NCI-H748 (cell line): ENCODE measurements at regions not wholly inside any gene's neighbourhood (a gene's known extent, or its start where the extent isn't known, plus 50 kb on each side); places are given as distances from the start of the nearest gene placed in this dataset.
A peak's percentile ranks its signal among the peaks of the same experiment; 100 is the strongest.

Experiments used
- DNase-seq: peaks from one replicate; lab custom pipeline; 2025; ENCODE audit not compliant: unreplicated experiment; lab: John Stamatoyannopoulos, UW

- no peak for DNase-seq
Observed at GRCh38 chr4:81891005-81891996, 419.6 kb upstream of the RASGEF1B start.

DNA sequence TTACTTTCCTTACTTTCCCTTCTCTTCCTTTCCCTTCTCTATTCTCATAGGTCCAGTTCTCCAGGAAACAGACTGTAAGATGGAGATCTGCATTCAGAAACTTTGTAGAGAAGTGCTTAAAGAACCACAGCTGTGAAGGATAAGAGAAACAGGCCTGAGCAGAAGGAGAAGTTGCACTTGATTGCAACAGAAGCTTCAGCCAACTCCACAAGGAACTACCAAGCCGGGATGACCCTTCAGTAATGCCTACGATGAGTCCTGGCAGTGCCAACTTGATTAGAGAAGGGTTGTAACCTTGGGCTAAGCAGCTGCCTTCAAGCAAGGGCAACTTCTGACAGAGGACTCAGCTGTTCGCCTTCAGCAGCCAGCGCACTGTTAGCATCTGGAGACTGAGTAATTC is 413.3 kb upstream of the RASGEF1B start:
- DNase-seq, result no peak

DNA sequence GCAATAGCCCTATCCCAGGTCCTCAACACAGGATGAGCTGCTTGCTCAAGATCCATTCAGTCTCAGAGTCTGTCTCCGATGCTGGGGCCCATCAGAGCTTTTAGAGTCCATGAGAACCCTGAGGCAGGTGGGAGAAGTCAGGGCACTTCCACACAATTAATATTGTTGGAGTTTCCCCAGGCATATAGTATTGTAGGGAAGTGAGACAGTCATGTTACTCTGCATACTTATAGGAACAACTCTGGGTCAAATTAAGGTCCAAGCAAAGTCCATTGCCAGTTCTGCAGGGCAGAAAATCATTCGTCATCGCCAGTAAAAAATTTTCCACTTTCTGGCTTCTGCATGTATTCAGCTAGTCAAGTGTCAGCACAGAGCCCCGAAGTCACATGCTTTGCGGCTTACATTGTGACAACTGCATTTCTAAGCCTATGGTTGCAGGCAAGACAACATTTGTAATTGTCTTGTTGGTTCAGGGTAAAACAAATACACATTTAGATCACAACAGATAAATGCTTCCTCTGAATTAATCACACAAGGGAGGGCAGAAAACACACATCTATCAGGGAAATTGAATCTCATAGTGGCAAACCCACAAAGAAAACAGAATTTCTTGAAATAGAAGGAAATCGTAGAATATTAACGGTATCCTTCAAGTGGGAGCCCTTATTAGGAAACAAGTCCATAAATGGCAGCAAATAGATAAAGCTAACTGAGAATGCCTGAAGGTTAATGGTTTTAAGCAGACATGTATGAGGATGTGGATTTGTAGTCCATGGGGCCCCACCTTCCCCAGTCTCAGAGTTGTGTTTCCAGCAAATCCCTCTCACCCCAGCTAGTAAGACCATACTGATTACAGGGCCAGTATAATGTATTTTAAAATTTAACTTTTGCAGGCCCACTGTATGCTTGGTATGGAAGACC is 412.1 kb upstream of the RASGEF1B start:
- DNase-seq, result no peak

DNA sequence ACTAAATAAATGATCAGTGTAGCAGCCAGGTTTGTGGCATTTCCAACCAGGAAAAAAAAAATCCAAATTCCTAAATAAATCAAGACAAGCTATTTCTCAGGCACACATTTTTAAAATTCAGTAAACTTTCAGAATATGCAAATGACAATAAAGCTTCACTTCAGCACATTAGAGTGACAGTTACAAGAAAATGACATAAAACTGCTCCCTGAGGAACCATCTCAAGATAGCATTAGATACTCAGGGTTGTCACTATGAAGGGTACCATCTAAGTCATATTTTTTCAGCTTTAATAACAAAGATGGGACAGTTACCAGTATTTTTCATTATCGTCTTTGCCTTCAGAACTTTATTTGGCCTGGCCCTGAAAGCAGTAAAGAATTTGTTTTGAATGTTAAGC is 411.3 kb upstream of the RASGEF1B start:
- DNase-seq, result no peak

GRCh38 chr4:81881855-81882621 is 410.3 kb upstream of the RASGEF1B start:
- no peak for DNase-seq

DNA sequence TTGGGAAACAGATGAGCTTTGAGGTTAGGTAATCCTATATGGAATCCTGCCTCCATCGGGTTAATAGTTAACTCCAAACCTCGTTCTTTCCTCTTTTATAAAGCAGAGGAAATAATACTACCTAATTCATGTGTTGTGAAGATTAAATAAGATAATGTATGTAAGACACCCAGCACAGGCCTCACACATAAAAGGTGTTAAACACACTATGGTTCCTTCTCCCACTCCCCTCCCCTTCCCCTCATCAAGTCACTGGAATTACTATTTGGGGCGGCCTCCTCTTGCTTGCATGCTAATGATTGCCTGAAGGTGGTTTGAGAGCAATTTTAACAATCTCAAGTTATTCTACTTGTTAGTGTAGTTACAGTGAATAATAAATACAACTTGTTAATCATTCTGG is 404.4 kb upstream of the RASGEF1B start:
- no peak for DNase-seq

GRCh38 chr4:81874661-81875515 is 403.2 kb upstream of the RASGEF1B start:
- DNase-seq, result no peak

- no peak for DNase-seq
Observed at GRCh38 chr4:81870275-81870674, 398.6 kb upstream of the RASGEF1B start.

DNA sequence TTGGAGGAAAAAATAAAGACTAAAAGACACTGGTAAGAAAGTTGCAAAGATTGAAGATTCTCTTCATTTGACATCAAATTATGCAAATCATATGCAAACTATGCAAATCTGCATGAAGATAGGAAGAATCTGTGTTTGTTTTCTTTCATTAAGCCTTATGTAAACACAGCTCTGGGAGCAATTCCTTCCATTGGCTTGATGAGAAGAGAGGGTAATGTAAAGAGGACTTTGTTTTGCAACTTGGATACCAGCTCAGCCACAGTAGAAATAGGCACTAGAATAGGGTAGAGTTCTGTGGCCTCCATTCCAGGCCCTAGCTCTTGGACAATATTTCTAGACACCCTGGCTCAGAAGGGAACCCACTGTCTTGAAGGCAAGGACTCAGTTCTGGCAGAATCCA is 388.4 kb upstream of the RASGEF1B start:
- no peak for DNase-seq

GRCh38 chr4:81854406-81854805 is 382.7 kb upstream of the RASGEF1B start:
- no peak for DNase-seq

DNA sequence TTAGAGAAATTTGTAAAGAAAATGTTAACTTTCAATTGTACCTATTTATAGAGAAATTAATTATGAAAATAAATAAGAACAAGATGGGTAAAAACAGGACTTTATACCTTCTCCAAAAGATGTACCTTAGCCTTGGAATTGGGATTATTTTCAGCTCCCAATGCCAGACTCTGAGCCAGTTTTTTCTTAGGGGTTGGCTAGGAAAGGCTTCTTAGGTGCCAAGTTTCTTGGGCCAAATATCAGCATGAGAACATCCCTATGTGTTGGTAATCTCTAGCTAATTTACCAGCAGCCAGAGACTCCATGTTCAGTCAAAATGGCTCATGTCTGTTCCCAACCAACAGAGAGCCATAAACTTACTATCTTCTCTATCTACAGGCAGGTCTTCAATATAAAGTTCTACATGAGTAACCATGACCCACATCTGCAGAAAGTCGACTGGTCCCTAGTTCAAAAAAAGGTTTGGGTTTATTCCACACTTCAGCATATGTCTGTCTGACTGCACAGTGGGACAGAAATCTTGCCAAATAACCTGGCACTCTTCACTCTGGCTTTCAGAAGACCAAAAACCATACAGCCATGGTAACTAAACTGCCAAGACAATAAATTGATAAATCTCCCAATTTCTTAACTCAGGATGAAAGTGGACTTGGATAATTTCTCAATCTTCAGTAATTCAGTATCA is 380.5 kb upstream of the RASGEF1B start:
- DNase-seq, result no peak

- DNase-seq, result no peak
Observed at GRCh38 chr4:81850701-81851100, 379.0 kb upstream of the RASGEF1B start.

DNA sequence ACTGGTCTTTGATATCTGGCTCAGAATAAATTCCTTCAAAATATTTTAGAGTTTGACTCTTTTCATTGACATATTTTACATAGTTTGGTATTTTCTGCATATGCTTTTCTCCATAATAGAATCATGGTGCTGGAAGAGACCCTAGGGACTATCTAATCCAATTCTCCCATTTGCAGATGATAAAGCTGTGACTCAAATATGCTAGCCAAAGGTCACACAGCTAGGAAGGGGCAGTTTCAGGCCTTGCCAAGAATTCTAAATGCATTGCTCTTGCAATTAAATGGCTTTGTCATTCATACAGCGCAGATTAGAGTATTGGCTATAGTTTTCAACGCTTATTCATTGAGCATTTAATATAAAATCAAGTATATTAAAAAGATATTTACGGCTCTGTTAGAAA is 374.1 kb upstream of the RASGEF1B start:
- no peak for DNase-seq

- no peak for DNase-seq
Observed at GRCh38 chr4:81845273-81845672, 373.6 kb upstream of the RASGEF1B start.

DNA sequence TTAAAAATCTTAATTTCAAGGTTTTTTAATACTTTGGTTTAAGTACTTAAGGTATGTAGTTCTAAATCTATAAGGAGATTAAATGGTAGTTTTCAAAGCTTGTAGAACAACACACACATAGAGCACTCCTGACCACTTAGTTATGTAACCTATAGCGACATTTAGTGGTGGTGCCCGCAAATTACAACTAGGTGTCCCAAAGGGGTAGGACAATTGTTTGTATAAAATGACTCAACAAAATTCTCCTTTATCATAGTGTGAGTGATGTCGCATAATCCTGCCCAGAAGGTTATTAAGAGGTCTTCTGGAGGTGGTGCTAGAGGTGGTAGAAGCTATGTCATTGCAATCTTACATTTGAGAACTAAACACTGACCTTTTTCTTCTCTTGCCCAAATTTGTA is 373.0 kb upstream of the RASGEF1B start:
- DNase-seq, result peak; percentile 79

GRCh38 chr4:81839347-81840042 is 367.8 kb upstream of the RASGEF1B start:
- DNase-seq, result peak; percentile 95

DNA sequence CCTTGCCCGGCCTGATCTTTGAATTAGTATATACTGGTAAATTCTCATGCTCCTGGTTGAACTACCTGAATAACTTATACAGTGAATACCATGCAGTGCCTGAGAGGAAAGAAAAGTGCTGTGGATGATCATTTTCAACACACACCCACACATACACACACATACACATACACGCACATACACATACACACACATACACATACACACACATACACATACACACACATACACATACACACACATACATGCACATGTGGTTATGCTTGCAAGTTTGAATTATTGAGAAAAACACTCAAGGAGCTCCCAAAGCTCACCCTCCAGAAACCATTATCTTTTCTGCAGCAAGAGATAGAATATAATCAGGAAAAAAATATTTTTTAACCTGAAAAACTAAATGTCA is 366.9 kb upstream of the RASGEF1B start:
- DNase-seq, result no peak

DNA sequence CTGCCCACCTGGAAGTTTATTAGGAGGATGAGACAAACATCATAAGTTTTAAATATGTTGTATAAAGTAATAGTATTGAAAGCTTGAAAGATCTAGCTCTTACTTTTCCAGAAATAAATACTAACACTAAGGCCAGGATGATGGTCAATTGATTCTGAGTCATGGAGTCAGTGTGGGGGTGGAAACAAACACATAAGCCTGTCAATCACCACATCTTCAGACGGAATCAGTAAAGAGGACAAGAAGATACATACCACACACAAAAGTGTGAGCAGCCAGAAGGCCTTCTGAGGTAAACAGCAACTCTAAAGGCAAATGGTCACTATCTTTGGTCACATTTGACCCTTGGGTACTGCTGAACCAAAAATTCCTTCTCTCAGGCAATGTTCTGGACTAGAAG is 365.0 kb upstream of the RASGEF1B start:
- DNase-seq, result no peak

- DNase-seq, result no peak
Observed at GRCh38 chr4:81833576-81833975, 361.9 kb upstream of the RASGEF1B start.
